ENCODE measurements at regions not wholly inside any gene's neighbourhood (a gene's known extent, or its start where the extent isn't known, plus 50 kb on each side); places are given as distances from the start of the nearest gene placed in this dataset.

- ATAC-seq (no peak), DNase-seq (ENCODE audit: low read depth, low spot score) (no peak)
- no peak overlapping the region for H3K27ac ChIP-seq (ENCODE audit: low read depth, low read length)
- no TSS peak for BruUV-seq (replicated peaks)
- ChIA-PET POLR2A (no interaction called here), RAD21 (ENCODE audit: low non-redundant PET in 1 of 2, low total read pairs in 2 of 2, uncharacterized antibody in 2 of 2, unreplicated experiment in 2 of 2) (no interaction called here), CTCF (no interaction called here)
- H3K9ac ChIP-seq (ENCODE audit: low read length) = no peak overlapping the region
- intact Hi-C loops (cut with micrococcal nuclease) = no loop called here
- H2AFZ ChIP-seq (ENCODE audit: low read depth, low read length, poor library complexity, severe bottlenecking) = no peak overlapping the region
- H3K36me3 ChIP-seq (ENCODE audit: control insufficient read depth in 1 of 2, insufficient read depth in 2 of 2, low read length in 2 of 2) = no peaks in the 10 kb centered on the region
- no peaks in the 10 kb centered on the region for H4K20me1 ChIP-seq (ENCODE audit: insufficient read depth)
- H3K9me3 ChIP-seq (ENCODE audit: control insufficient read depth in 1 of 2, insufficient read depth in 1 of 2, low read depth in 1 of 2, low read length in 2 of 2) = no peaks in the 10 kb centered on the region
- H3K79me2 ChIP-seq (ENCODE audit: insufficient read depth, low read length) = no peaks in the 10 kb centered on the region
- H3K4me1 ChIP-seq (ENCODE audit: control insufficient read depth in 1 of 2, insufficient read depth in 2 of 2, low read length in 2 of 2) = peaks cover 0 to 4% of the 10 kb centered on the region in 2 experiments; a peak in 1 of 4 replicates
- TF ChIP-seq FOSL1 (IDR thresholded peaks at IDR 0.05; ENCODE audit: low read depth) (no peak), TCF7L2 (IDR thresholded peaks at IDR 0.05; ENCODE audit: borderline replicate concordance, extremely low read depth, insufficient read depth, insufficient read length) (no peak), YY1 (IDR thresholded peaks at IDR 0.05; ENCODE audit: extremely low read depth, insufficient replicate concordance, low read depth, low read length) (no peak), ATF3 (IDR thresholded peaks at IDR 0.05) (no peak), RAD21 (IDR thresholded peaks at IDR 0.05; ENCODE audit: low read depth) (no peak), JUND (IDR thresholded peaks at IDR 0.05) (no peak), EGR1 (IDR thresholded peaks at IDR 0.05; ENCODE audit: low read depth) (no peak), POLR2AphosphoS5 (IDR thresholded peaks at IDR 0.05; ENCODE audit: low read depth, low read length) (no peak), SP1 (IDR thresholded peaks at IDR 0.05; ENCODE audit: low read depth) (no peak), ZBTB33 (IDR thresholded peaks at IDR 0.05; ENCODE audit: extremely low read depth, insufficient replicate concordance, low read length) (no peak), MAX (IDR thresholded peaks at IDR 0.05) (no peak), SRF (IDR thresholded peaks at IDR 0.05; ENCODE audit: low read depth) (no peak)
- H3K9me2 ChIP-seq (ENCODE audit: insufficient read depth) = no peaks in the 10 kb centered on the region
- H3K4me2 ChIP-seq (ENCODE audit: low read length) = no peak overlapping the region
- H3K27me3 ChIP-seq (ENCODE audit: insufficient read depth, low read length) = no peaks in the 10 kb centered on the region
- no peak overlapping the region for H3K4me3 ChIP-seq (replicated peaks in 1 of 2; ENCODE audit: low read depth in 1 of 2, low read length in 2 of 2)
Observed at GRCh38 chr18:54710074-54710899, 118.0 kb upstream of the RAB27B start.

All from HCT116 (cell line).